ENCODE measurements at regions not wholly inside any gene's neighbourhood (a gene's known extent, or its start where the extent isn't known, plus 50 kb on each side); places are given as distances from the start of the nearest gene placed in this dataset.

GRCh38 chr9:96040591-96041461, 165.3 kb downstream of the ERCC6L2 start:
- H3K36me3 ChIP-seq: no peaks in the 10 kb centered on the region
- intact Hi-C loops (cut with DNase I): no loop called here
- H3K9ac ChIP-seq (ENCODE audit: low read depth in 2 of 2, low read length in 2 of 2): peak overlapping the region in 1 of 2 donors; percentile 14
- H3K27ac ChIP-seq: no peak overlapping the region
- H3K9me3 ChIP-seq: no peaks in the 10 kb centered on the region
- no peak overlapping the region for H3K4me3 ChIP-seq
- H3K27me3 ChIP-seq: no peaks in the 10 kb centered on the region
- H3K4me1 ChIP-seq: peaks cover 7% of the 10 kb centered on the region
- DNase-seq: no peak
- TF ChIP-seq CTCF (IDR thresholded peaks at IDR 0.05): no peak

- TF ChIP-seq CTCF (IDR thresholded peaks at IDR 0.05): no peak
- no peak for DNase-seq
- H3K27ac ChIP-seq: no peak overlapping the region
Observed at GRCh38 chr9:96038914-96039313, 163.4 kb downstream of the ERCC6L2 start.

DNA sequence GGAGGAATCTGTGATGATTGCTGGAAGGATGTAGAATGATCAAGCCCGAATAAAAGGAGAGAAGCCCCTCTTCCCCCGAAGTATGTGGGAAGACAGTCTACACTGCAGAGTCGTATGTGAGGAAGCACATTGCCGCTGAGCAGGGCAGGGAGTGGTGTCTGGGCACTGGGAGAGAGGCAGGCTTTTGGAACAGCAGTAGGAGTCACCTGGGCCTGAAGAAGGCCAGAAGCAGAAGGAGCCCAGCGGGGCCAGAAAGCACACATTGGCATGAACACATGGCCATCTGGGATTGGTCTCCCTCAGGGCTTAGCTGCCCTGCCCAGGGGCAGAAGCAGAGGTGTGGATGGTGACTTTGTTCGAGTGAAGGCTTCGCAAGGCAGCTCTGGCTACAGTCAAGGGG, 162.8 kb downstream of the ERCC6L2 start:
- intact Hi-C loops (cut with DNase I): no loop called here
- TF ChIP-seq CTCF (IDR thresholded peaks at IDR 0.05): no peak
- no peaks in the 10 kb centered on the region for H3K9me3 ChIP-seq
- H3K4me3 ChIP-seq: no peak overlapping the region
- H3K9ac ChIP-seq (ENCODE audit: low read depth in 2 of 2, low read length in 2 of 2): no peak overlapping the region
- peaks cover 7% of the 10 kb centered on the region for H3K4me1 ChIP-seq
- no peaks in the 10 kb centered on the region for H3K36me3 ChIP-seq
- H3K27ac ChIP-seq: no peak overlapping the region
- DNase-seq: no peak
- H3K27me3 ChIP-seq: no peaks in the 10 kb centered on the region

More at GRCh38 chr9:96038914-96039313, 163.4 kb downstream of the ERCC6L2 start:
- Histone ChIP-seq H3K9me3 (no peaks in the 10 kb centered on the region), H3K36me3 (no peaks in the 10 kb centered on the region), H3K9ac (ENCODE audit: low read depth in 2 of 2, low read length in 2 of 2) (no peak overlapping the region), H3K4me1 (peaks cover 7% of the 10 kb centered on the region), H3K4me3 (no peak overlapping the region), H3K27me3 (no peaks in the 10 kb centered on the region)
- intact Hi-C loops (cut with DNase I): no loop called here

DNA sequence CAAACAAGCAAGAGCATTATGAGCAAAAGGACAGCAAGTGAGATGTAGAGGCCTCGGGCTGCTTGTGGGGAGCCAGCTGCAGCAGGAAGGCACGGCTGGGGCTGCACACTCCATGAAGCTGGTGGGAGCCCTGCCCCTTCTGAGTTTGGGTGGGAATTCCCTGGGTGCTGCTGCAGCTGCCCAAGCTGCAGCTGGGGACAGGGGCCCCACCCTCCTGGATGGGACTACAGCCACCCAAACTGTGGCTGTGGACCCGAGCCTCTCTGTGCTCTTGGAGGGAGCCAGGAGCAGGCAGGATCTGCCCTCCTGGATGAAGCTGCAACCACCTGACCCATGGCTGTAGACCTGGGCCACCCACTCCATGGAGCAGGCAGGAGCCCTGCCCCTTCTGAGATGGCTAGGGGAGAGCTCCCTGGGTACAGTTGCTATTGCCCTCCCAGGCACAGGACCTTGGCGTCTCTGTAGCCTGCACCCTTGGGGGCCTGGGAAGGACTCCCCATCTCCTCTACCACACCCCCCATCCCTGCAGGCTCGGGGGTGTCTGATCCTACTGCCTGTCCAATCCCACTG, 159.1 kb downstream of the ERCC6L2 start:
- intact Hi-C loops (cut with DNase I): no loop called here

GRCh38 chr9:96033896-96034295, 158.4 kb downstream of the ERCC6L2 start:
- Histone ChIP-seq H3K4me3 (no peak overlapping the region), H3K9me3 (no peaks in the 10 kb centered on the region), H3K9ac (ENCODE audit: low read depth in 2 of 2, low read length in 2 of 2) (no peak overlapping the region), H3K4me1 (no peaks in the 10 kb centered on the region), H3K36me3 (no peaks in the 10 kb centered on the region), H3K27me3 (no peaks in the 10 kb centered on the region), H3K27ac (no peak overlapping the region)
- TF ChIP-seq CTCF (IDR thresholded peaks at IDR 0.05): no peak
- intact Hi-C loops (cut with DNase I): no loop called here
- DNase-seq: no peak

More for the DNA sequence above, 159.1 kb downstream of the ERCC6L2 start:
- Histone ChIP-seq H3K4me1 (no peaks in the 10 kb centered on the region), H3K27ac (no peak overlapping the region), H3K4me3 (no peak overlapping the region), H3K36me3 (no peaks in the 10 kb centered on the region), H3K27me3 (no peaks in the 10 kb centered on the region), H3K9me3 (no peaks in the 10 kb centered on the region), H3K9ac (ENCODE audit: low read depth in 2 of 2, low read length in 2 of 2) (no peak overlapping the region)
- TF ChIP-seq CTCF (IDR thresholded peaks at IDR 0.05): no peak
- no peak for DNase-seq
